CD14-positive monocyte (primary cell): ENCODE measurements at regions not wholly inside any gene's neighbourhood (a gene's known extent, or its start where the extent isn't known, plus 50 kb on each side); places are given as distances from the start of the nearest gene placed in this dataset.

ENCODE experiments used
- DNase-seq, 3 donors: peaks; one replicate each; pipeline ENCODE4 v3.0.0-alpha.2; 2011 to 2022
- H2AFZ ChIP-seq: 2 replicates; pipeline ENCODE4 v1.6.0; 2012; ENCODE audit warnings: mild to moderate bottlenecking, low read depth, low read length, inconsistent platforms; ENCODE audit not compliant: insufficient read depth, poor library complexity, severe bottlenecking
- H3K27ac ChIP-seq, 2 donors: 1 replicate in 1 of 2; 2 replicates in 1 of 2; pipeline ENCODE4 v1.5.1; 2012 to 2013; ENCODE audit warnings: low read length in 2 of 2, control low read depth in 1 of 2, inconsistent platforms in 1 of 2, low read depth in 1 of 2, mild to moderate bottlenecking in 1 of 2
- H3K27me3 ChIP-seq, 2 donors: one replicate each; pipeline versions ENCODE4 v1.6.0 to v1.6.1; 2011 to 2013; ENCODE audit warnings: low read length in 2 of 2; ENCODE audit not compliant: control insufficient read depth in 2 of 2, insufficient read depth in 2 of 2
- H3K36me3 ChIP-seq, 2 donors: replicated peaks in 1 of 2; 1 replicate in 1 of 2; 2 replicates in 1 of 2; pipeline versions ENCODE4 v1.5.1 to v1.6.1; 2012 to 2013; ENCODE audit warnings: low read length in 2 of 2, control low read depth in 1 of 2, inconsistent platforms in 1 of 2, mild to moderate bottlenecking in 1 of 2; ENCODE audit not compliant: insufficient read depth in 2 of 2, control insufficient read depth in 1 of 2
- H3K4me1 ChIP-seq, 2 donors: 1 replicate in 1 of 2; 2 replicates in 1 of 2; pipeline versions ENCODE4 v1.5.1 to v1.6.1; 2012 to 2013; ENCODE audit warnings: low read length in 2 of 2, control low read depth in 1 of 2, inconsistent platforms in 1 of 2, mild to moderate bottlenecking in 1 of 2, moderate library complexity in 1 of 2; ENCODE audit not compliant: insufficient read depth in 2 of 2, control insufficient read depth in 1 of 2
- H3K4me2 ChIP-seq: replicated peaks from 2 replicates; pipeline ENCODE3; 2012; ENCODE audit warnings: low read length, moderate library complexity, mild to moderate bottlenecking; ENCODE audit not compliant: poor library complexity, severe bottlenecking; ENCODE audit errors: extremely low read depth
- H3K4me3 ChIP-seq, 3 experiments: fragments of 200-600 bp in 1 of 3; sonication (generic) in 1 of 3; replicated peaks in 1 of 3; 1 replicate in 2 of 3; 2 replicates in 1 of 3; pipeline ENCODE4 v1.5.1; 2011 to 2013; ENCODE audit warnings: low read length in 3 of 3, mild to moderate bottlenecking in 3 of 3, control low read depth in 2 of 3, low read depth in 2 of 3, inconsistent platforms in 1 of 3, moderate library complexity in 1 of 3
- H3K79me2 ChIP-seq: 2 replicates; pipeline ENCODE4 v1.6.0; 2012; ENCODE audit warnings: mild to moderate bottlenecking, control low read depth, inconsistent platforms, low read length, moderate library complexity; ENCODE audit not compliant: insufficient read depth
- H3K9ac ChIP-seq: 2 replicates; pipeline ENCODE4 v1.6.0; 2017; ENCODE audit warnings: low read length, mild to moderate bottlenecking; ENCODE audit not compliant: insufficient read depth, poor library complexity, severe bottlenecking
- H3K9me3 ChIP-seq, 2 donors: replicated peaks in 1 of 2; 1 replicate in 1 of 2; 2 replicates in 1 of 2; pipeline versions ENCODE4 v1.5.1 to v1.6.1; 2012 to 2013; ENCODE audit warnings: low read length in 2 of 2, control low read depth in 1 of 2; ENCODE audit not compliant: control insufficient read depth in 1 of 2, insufficient read depth in 1 of 2
- H4K20me1 ChIP-seq: 2 replicates; pipeline ENCODE4 v1.6.0; 2012; ENCODE audit warnings: mild to moderate bottlenecking, low read length, control low read depth, moderate library complexity; ENCODE audit not compliant: insufficient read depth
- H3K27ac Mint-ChIP-seq, 7 donors: one replicate each; pipeline ENCODE4 v1.8.0; 2020; ENCODE audit warnings: mild to moderate bottlenecking in 7 of 7, mixed read lengths in 7 of 7, moderate library complexity in 6 of 7, inconsistent platforms in 2 of 7
- H3K27me3 Mint-ChIP-seq, 3 donors: one replicate each; pipeline ENCODE4 v1.8.0; 2021 to 2022; ENCODE audit warnings: low read depth in 3 of 3, mild to moderate bottlenecking in 3 of 3, mixed read lengths in 3 of 3, moderate library complexity in 3 of 3, inconsistent platforms in 1 of 3
- H3K36me3 Mint-ChIP-seq, 2 donors: one replicate each; pipeline ENCODE4 v1.8.0; 2020; ENCODE audit warnings: mixed read lengths in 2 of 2, inconsistent platforms in 1 of 2, mild to moderate bottlenecking in 1 of 2
- H3K4me1 Mint-ChIP-seq: one replicate; pipeline ENCODE4 v1.8.0; 2020; ENCODE audit warnings: mild to moderate bottlenecking, mixed read lengths
- H3K4me3 Mint-ChIP-seq, 2 donors: one replicate each; pipeline ENCODE4 v1.8.0; 2020; ENCODE audit warnings: mild to moderate bottlenecking in 2 of 2, mixed read lengths in 2 of 2, moderate library complexity in 1 of 2
- H3K9me3 Mint-ChIP-seq, 7 donors: one replicate each; pipeline ENCODE4 v1.8.0; 2020 to 2022; ENCODE audit warnings: mixed read lengths in 7 of 7, mild to moderate bottlenecking in 6 of 7, moderate library complexity in 6 of 7, inconsistent platforms in 2 of 7
- CTCF ChIP-seq: fragments of 200-600 bp; IDR thresholded peaks from one replicate; pipeline ENCODE4 v1.8.0; 2022; ENCODE audit warnings: antibody characterized with exemption, mild to moderate bottlenecking
- WGBS: methylation state at CpG from one replicate; pipeline ENCODE4 v1.1.5; 2013; ENCODE audit warnings: missing lambda C conversion rate; ENCODE audit not compliant: insufficient coverage; 5-methylcytosine and 5-hydroxymethylcytosine counted together
- intact Hi-C, 2 donors: fragments of 100-400 bp; cut with micrococcal nuclease; formaldehyde crosslinking; loops; one replicate each; pipeline versions ENCODE4 v1.15.0 to v1.15.1; 2023

GRCh38 chr7:127446842-127447241, 54.3 kb upstream of the ZNF800 start:
- WGBS: 86% methylated on average over 1 of the region's 2 CpGs
- intact Hi-C loops: no loop called here

More at GRCh38 chr7:127446842-127447241, 54.3 kb upstream of the ZNF800 start:
- peaks cover 15% of the 10 kb centered on the region in 2 donors for H3K9me3 ChIP-seq
- Mint-ChIP-seq H3K9me3 (peaks cover 13 to 19% (median 16%) of the 10 kb centered on the region in 7 donors), H3K27me3 (peaks cover 24 to 48% (median 32%) of the 10 kb centered on the region in 3 donors), H3K27ac (no peak overlapping the region), H3K4me1 (no peaks in the 10 kb centered on the region), H3K4me3 (no peak overlapping the region), H3K36me3 (no peaks in the 10 kb centered on the region)
- no peaks in the 10 kb centered on the region for H4K20me1 ChIP-seq
- no peaks in the 10 kb centered on the region for H3K4me1 ChIP-seq
- TF ChIP-seq CTCF: no peak
- H3K27ac ChIP-seq: no peak overlapping the region
- H3K4me3 ChIP-seq: no peak overlapping the region
- H3K36me3 ChIP-seq: no peaks in the 10 kb centered on the region
- H3K27me3 ChIP-seq: peaks cover 0 to 5% of the 10 kb centered on the region in 2 donors
- H3K9ac ChIP-seq: no peak overlapping the region
- no peaks in the 10 kb centered on the region for H3K79me2 ChIP-seq
- DNase-seq: no peak
- no peak overlapping the region for H3K4me2 ChIP-seq
- H2AFZ ChIP-seq: no peak overlapping the region
